Calu3 (cell line): ENCODE measurements at regions not wholly inside any gene's neighbourhood (a gene's known extent, or its start where the extent isn't known, plus 50 kb on each side); places are given as distances from the start of the nearest gene placed in this dataset.

Source experiments
- BruUV-seq: library from RNA; stranded (reverse); fragments of 400-500 nt; replicated peaks from 2 replicates; lab custom pipeline; 2021; lab: Mats Ljungman, UMichigan
- CTCF ChIA-PET: fragments of 300-600 bp; sonication (Branson Sonifier 250); formaldehyde crosslinking; loops from one replicate; lab custom pipeline; 2022; ENCODE audit warnings: antibody characterized with exemption; lab: Charles Lee
- DNase-seq: peaks from one replicate; pipeline ENCODE4 v3.0.0; 2022
- H3K27ac Mint-ChIP-seq: one replicate; pipeline ENCODE4 v1.8.0; 2022; ENCODE audit warnings: mixed read lengths; ENCODE audit not compliant: unreplicated experiment
- H3K27me3 Mint-ChIP-seq: one replicate; pipeline ENCODE4 v1.8.0; 2022; ENCODE audit warnings: mixed read lengths; ENCODE audit not compliant: unreplicated experiment
- H3K36me3 Mint-ChIP-seq: one replicate; pipeline ENCODE4 v1.8.0; 2022; ENCODE audit warnings: mild to moderate bottlenecking, moderate library complexity, mixed read lengths; ENCODE audit not compliant: insufficient read depth, unreplicated experiment
- H3K4me1 Mint-ChIP-seq: one replicate; pipeline ENCODE4 v1.8.0; 2022; ENCODE audit warnings: mild to moderate bottlenecking, low read depth, mixed read lengths; ENCODE audit not compliant: unreplicated experiment
- H3K4me3 Mint-ChIP-seq: one replicate; pipeline ENCODE4 v1.8.0; 2022; ENCODE audit warnings: mild to moderate bottlenecking, low read depth, moderate library complexity, mixed read lengths; ENCODE audit not compliant: unreplicated experiment
- H3K9me3 Mint-ChIP-seq: one replicate; pipeline ENCODE4 v1.8.0; 2022; ENCODE audit warnings: low read depth, mixed read lengths; ENCODE audit not compliant: unreplicated experiment
- intact Hi-C: fragments of 100-400 bp; cut with micrococcal nuclease; formaldehyde crosslinking; loops from one replicate; pipeline ENCODE4 v1.10.0; 2022; ENCODE audit not compliant: unreplicated experiment
- TF ChIP-seq, protein P1 (sequence below): fragments of 200-600 bp; IDR thresholded peaks from one replicate; pipeline ENCODE4 v1.8.0; 2022; ENCODE audit warnings: antibody characterized with exemption; ENCODE audit not compliant: unreplicated experiment

- intact Hi-C loops, result no loop called here
- no peaks in the 10 kb centered on the region for H3K4me1 Mint-ChIP-seq
- H3K36me3 Mint-ChIP-seq, result no peaks in the 10 kb centered on the region
- TF ChIP-seq, protein P1, sequence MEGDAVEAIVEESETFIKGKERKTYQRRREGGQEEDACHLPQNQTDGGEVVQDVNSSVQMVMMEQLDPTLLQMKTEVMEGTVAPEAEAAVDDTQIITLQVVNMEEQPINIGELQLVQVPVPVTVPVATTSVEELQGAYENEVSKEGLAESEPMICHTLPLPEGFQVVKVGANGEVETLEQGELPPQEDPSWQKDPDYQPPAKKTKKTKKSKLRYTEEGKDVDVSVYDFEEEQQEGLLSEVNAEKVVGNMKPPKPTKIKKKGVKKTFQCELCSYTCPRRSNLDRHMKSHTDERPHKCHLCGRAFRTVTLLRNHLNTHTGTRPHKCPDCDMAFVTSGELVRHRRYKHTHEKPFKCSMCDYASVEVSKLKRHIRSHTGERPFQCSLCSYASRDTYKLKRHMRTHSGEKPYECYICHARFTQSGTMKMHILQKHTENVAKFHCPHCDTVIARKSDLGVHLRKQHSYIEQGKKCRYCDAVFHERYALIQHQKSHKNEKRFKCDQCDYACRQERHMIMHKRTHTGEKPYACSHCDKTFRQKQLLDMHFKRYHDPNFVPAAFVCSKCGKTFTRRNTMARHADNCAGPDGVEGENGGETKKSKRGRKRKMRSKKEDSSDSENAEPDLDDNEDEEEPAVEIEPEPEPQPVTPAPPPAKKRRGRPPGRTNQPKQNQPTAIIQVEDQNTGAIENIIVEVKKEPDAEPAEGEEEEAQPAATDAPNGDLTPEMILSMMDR, result no peak
- no TSS peak for BruUV-seq
- H3K4me3 Mint-ChIP-seq, result no peak overlapping the region
- no peak for DNase-seq
- CTCF ChIA-PET, result no interaction called here
- H3K27ac Mint-ChIP-seq, result no peak overlapping the region
- H3K27me3 Mint-ChIP-seq, result peaks cover 77% of the 10 kb centered on the region
- peaks cover 2% of the 10 kb centered on the region for H3K9me3 Mint-ChIP-seq
Measured at GRCh38 chr20:4488407-4489339, 197.6 kb upstream of the PRNP start.

DNA sequence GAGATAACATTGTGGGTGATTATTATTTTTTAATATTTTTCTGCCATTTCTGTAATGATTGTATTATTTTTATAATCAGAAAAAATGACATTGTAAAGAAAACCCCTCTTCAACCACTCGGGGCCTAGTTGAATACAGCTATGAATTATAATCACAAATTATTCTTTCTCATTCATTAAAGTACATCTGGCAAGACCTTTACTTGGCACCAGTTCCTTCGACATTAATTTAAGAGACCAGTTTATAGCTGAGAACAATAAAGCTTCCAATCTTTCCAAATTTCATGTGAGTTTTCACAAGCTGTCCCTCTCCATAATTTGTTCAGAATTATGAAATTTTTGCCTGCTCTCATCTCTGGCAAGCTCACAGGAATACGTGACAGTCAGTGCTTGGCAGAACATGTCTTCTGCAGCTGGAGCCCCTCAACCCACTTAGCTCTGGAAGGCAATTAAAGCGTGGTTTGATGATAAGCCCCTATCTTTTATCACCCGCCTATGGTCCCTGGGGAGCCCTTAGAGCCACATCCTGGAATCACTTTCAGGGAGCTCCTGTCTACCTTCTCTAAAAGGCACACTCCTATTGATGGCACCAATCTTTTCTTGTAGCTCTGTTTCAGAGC is 201.8 kb upstream of the PRNP start:
- TF ChIP-seq, protein P1, result no peak
- no peak for DNase-seq
- Mint-ChIP-seq H3K4me3 (no peak overlapping the region), H3K9me3 (no peaks in the 10 kb centered on the region), H3K27ac (no peak overlapping the region), H3K36me3 (no peaks in the 10 kb centered on the region), H3K4me1 (no peaks in the 10 kb centered on the region), H3K27me3 (peaks cover 71% of the 10 kb centered on the region)
- intact Hi-C loops, result no loop called here
- CTCF ChIA-PET, result no interaction called here
- no TSS peak for BruUV-seq

DNA sequence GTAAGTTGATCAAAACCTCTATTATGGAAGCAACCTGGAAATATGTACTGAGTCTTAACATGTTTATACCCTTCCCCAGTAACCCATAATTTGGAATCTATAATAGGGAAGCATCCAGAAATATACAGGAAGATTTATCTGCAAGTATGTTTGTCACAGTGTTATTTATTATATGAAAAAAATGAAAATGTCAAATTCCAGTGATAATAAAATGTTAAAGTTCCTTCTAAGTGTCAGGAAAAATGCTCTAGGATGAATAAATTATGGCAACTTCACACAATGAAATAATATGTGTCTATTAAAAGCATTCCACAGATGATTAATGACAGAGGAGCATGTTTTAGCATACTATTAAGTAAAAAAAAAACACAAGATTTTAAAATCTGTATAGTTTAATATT is 202.3 kb upstream of the PRNP start:
- Mint-ChIP-seq H3K36me3 (no peaks in the 10 kb centered on the region), H3K4me3 (no peak overlapping the region), H3K27me3 (peaks cover 66% of the 10 kb centered on the region), H3K27ac (no peak overlapping the region), H3K9me3 (no peaks in the 10 kb centered on the region), H3K4me1 (no peaks in the 10 kb centered on the region)
- intact Hi-C loops, result no loop called here
- CTCF ChIA-PET, result no interaction called here
- no peak for DNase-seq
- TF ChIP-seq, protein P1, result no peak
- BruUV-seq, result no TSS peak

- Mint-ChIP-seq H3K27ac (no peak overlapping the region), H3K4me1 (no peaks in the 10 kb centered on the region), H3K9me3 (no peaks in the 10 kb centered on the region), H3K27me3 (peaks cover 65% of the 10 kb centered on the region), H3K4me3 (no peak overlapping the region), H3K36me3 (no peaks in the 10 kb centered on the region)
- no TSS peak for BruUV-seq
- intact Hi-C loops, result no loop called here
- TF ChIP-seq, protein P1, result no peak
- DNase-seq, result no peak
- CTCF ChIA-PET, result no interaction called here
Measured at GRCh38 chr20:4483486-4483885, 202.8 kb upstream of the PRNP start.
